ENCODE measurements at regions not wholly inside any gene's neighbourhood (a gene's known extent, or its start where the extent isn't known, plus 50 kb on each side); places are given as distances from the start of the nearest gene placed in this dataset.

DNA sequence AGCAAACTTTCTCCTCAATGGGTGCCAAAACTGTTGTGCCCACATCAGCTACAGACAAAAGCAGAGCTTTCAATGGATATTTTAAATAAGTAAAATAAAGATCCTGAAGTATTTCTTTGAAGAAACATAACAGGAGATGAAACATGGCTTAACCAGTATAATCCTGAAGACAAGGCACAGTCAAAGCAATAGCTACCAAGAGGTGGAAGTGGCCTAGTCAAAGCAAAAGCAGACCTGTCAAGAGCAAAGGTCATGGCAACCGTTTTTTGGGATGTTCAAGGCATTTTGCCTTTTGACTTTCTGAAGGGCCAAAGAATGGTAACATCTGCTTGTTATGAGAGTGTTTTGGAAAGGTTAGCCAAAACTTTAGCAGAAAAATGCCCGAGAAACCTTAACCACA, 77.9 kb downstream of the ANXA1 start:
- TF ChIP-seq, protein P1, sequence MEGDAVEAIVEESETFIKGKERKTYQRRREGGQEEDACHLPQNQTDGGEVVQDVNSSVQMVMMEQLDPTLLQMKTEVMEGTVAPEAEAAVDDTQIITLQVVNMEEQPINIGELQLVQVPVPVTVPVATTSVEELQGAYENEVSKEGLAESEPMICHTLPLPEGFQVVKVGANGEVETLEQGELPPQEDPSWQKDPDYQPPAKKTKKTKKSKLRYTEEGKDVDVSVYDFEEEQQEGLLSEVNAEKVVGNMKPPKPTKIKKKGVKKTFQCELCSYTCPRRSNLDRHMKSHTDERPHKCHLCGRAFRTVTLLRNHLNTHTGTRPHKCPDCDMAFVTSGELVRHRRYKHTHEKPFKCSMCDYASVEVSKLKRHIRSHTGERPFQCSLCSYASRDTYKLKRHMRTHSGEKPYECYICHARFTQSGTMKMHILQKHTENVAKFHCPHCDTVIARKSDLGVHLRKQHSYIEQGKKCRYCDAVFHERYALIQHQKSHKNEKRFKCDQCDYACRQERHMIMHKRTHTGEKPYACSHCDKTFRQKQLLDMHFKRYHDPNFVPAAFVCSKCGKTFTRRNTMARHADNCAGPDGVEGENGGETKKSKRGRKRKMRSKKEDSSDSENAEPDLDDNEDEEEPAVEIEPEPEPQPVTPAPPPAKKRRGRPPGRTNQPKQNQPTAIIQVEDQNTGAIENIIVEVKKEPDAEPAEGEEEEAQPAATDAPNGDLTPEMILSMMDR (IDR thresholded peaks at IDR 0.05) = no peak
- no peak for TF ChIP-seq POLR2A (IDR thresholded peaks at IDR 0.05)

Data from testis (tissue), 2 donors.